HEK293 (cell line): ENCODE measurements at regions not wholly inside any gene's neighbourhood (a gene's known extent, or its start where the extent isn't known, plus 50 kb on each side); places are given as distances from the start of the nearest gene placed in this dataset.

Source experiments
- BCL11B ChIP-seq: fragments of 450-650 bp; formaldehyde crosslinking; IDR thresholded peaks from 2 replicates; pipeline ENCODE4 v1.5.1; 2016; ENCODE audit warnings: low read depth, missing biosample characterization, missing genetic modification characterization
- CTCF ChIP-seq: fragments of 450-650 bp; formaldehyde crosslinking; IDR thresholded peaks from 2 replicates; pipeline ENCODE4 v1.5.1; 2016; ENCODE audit warnings: missing biosample characterization, missing genetic modification characterization
- EGR2 ChIP-seq: fragments of 450-650 bp; formaldehyde crosslinking; IDR thresholded peaks from 2 replicates; pipeline ENCODE4 v1.5.1; 2016; ENCODE audit warnings: low read depth, missing biosample characterization, missing genetic modification characterization
- KLF1 ChIP-seq: fragments of 450-650 bp; formaldehyde crosslinking; IDR thresholded peaks from 2 replicates; pipeline ENCODE4 v1.5.1; 2016; ENCODE audit warnings: missing biosample characterization, missing genetic modification characterization
- REST ChIP-seq: fragments of 450-650 bp; formaldehyde crosslinking; IDR thresholded peaks from 2 replicates; pipeline ENCODE4 v1.5.1; 2016; ENCODE audit warnings: missing biosample characterization, missing genetic modification characterization
- SCRT1 ChIP-seq: fragments of 450-650 bp; formaldehyde crosslinking; IDR thresholded peaks from 2 replicates; pipeline ENCODE4 v1.5.1; 2016; ENCODE audit warnings: missing biosample characterization, missing genetic modification characterization, borderline replicate concordance
- TCF7L2 ChIP-seq: IDR thresholded peaks from 2 replicates; pipeline ENCODE4 v1.6.1; 2011; ENCODE audit warnings: low read depth, mild to moderate bottlenecking, inconsistent platforms, low read length, moderate library complexity, borderline replicate concordance
- ZNF114 ChIP-seq: fragments of 450-650 bp; formaldehyde crosslinking; IDR thresholded peaks from 2 replicates; pipeline ENCODE4 v1.5.0; 2017; ENCODE audit warnings: missing biosample characterization, missing genetic modification characterization
- ZNF391 ChIP-seq: fragments of 450-650 bp; formaldehyde crosslinking; IDR thresholded peaks from 2 replicates; pipeline ENCODE4 v1.5.1; 2016; ENCODE audit warnings: low read depth, missing biosample characterization, missing genetic modification characterization, borderline replicate concordance
- ZNF473 ChIP-seq: fragments of 450-650 bp; formaldehyde crosslinking; IDR thresholded peaks from 2 replicates; pipeline ENCODE4 v1.5.1; 2017; ENCODE audit warnings: missing biosample characterization, missing genetic modification characterization
- ZNF501 ChIP-seq: fragments of 450-650 bp; formaldehyde crosslinking; IDR thresholded peaks from 2 replicates; pipeline ENCODE4 v1.5.1; 2016; ENCODE audit warnings: missing biosample characterization, missing genetic modification characterization
- ZNF76 ChIP-seq: fragments of 450-650 bp; formaldehyde crosslinking; IDR thresholded peaks from 2 replicates; pipeline ENCODE4; 2016; ENCODE audit warnings: low read depth, missing biosample characterization, missing genetic modification characterization, borderline replicate concordance
- ZSCAN16 ChIP-seq: fragments of 450-650 bp; formaldehyde crosslinking; IDR thresholded peaks from 2 replicates; pipeline ENCODE4 v1.5.1; 2016; ENCODE audit warnings: missing biosample characterization, missing genetic modification characterization

- no peak for TF ChIP-seq CTCF (tag by site-specific recombination)
- no peak for TF ChIP-seq KLF1
- no peak for TF ChIP-seq REST (tag by site-specific recombination)
- TF ChIP-seq SCRT1 (tag by site-specific recombination): no peak
- TF ChIP-seq ZNF473 (tag by site-specific recombination): no peak
- no peak for TF ChIP-seq ZNF501 (tag by site-specific recombination)
- no peak for TF ChIP-seq ZNF391 (tag by site-specific recombination)
- TF ChIP-seq BCL11B (tag by site-specific recombination): no peak
- no peak for TF ChIP-seq ZNF76 (tag by site-specific recombination)
- TF ChIP-seq EGR2 (tag by site-specific recombination): no peak
- TF ChIP-seq ZSCAN16: no peak
- TF ChIP-seq ZNF114 (tag by site-specific recombination): no peak
- no peak for TF ChIP-seq TCF7L2
These were observed 278.2 kb downstream of the NXPE2 start for GRCh38 chr11:114956566-114956965.
